ENCODE measurements at regions not wholly inside any gene's neighbourhood (a gene's known extent, or its start where the extent isn't known, plus 50 kb on each side); places are given as distances from the start of the nearest gene placed in this dataset.

GRCh38 chrX:116226665-116227484 is 56.3 kb downstream of the AGTR2 start:
- no peak for DNase-seq

DNA sequence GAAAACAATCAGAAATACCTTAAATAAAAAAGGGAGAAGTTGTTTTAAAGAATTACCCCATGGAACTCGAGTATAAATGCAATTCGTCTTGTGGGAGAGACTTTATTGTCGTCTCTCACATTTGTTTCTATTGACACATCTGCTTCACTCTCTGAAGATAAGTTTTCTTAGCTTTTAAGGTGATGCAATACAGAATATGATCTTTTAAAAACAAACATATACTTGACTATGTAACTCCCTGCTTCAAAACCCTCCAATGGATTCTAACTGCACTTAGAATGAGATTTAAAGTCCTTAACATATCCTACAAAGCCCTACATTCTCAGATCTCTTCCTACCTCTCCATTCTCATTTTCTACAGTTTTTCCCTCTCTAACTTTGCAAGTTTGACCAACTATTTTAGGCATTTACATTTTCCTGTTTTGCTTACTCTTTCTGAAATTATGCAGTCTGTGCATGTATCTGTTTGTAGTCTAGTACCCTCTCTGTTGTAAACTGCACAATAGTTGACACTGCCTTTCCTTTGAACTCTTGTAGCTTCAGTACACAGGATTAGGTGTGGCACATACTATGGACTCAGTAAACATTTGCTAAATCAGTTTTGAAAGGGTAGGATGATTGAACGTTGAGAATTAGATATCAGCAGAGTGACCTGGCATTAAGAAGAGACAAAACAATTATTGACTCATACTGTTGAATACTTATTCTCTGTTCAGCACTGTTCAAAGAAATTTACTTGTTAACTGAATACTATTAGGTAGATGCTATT is 59.8 kb downstream of the AGTR2 start:
- DNase-seq, result no peak

GRCh38 chrX:116232833-116233232 is 62.3 kb downstream of the AGTR2 start:
- no peak for DNase-seq

GRCh38 chrX:116236666-116237065 is 66.1 kb downstream of the AGTR2 start:
- no peak for DNase-seq

GRCh38 chrX:116238093-116238492 is 67.5 kb downstream of the AGTR2 start:
- DNase-seq, result no peak

DNA sequence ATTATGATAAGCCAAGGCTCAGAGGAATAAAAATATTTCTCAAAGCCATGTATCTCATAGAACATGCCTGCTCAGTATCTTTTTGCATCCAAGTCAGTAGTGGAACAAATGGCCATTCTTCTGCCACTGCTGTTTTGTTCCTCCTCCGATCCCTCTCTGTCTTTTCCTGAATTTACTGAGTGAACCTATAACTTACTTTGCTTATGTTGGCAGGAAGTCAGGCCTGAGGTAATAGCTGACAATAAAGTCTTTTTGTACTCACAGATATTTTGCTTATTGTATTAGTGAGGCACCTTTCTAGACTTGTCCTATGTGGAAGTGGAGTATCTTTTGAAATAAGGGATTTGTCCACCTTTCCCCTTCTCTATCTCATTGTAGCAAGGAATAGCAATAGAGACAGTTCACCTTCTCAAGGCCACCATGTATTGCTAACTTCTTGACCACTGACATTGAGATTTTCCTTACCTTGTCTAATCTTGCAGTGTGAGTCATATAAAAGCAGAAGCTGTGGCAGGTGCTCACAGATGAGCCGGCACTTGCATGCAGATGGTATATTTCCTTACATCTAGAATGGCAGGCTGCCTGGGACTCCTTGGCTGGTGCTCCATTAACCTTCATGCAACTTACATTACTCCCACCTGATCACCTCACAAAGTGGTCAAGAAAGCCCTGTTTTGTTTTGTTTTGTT is 68.2 kb downstream of the AGTR2 start:
- no peak for DNase-seq

DNA sequence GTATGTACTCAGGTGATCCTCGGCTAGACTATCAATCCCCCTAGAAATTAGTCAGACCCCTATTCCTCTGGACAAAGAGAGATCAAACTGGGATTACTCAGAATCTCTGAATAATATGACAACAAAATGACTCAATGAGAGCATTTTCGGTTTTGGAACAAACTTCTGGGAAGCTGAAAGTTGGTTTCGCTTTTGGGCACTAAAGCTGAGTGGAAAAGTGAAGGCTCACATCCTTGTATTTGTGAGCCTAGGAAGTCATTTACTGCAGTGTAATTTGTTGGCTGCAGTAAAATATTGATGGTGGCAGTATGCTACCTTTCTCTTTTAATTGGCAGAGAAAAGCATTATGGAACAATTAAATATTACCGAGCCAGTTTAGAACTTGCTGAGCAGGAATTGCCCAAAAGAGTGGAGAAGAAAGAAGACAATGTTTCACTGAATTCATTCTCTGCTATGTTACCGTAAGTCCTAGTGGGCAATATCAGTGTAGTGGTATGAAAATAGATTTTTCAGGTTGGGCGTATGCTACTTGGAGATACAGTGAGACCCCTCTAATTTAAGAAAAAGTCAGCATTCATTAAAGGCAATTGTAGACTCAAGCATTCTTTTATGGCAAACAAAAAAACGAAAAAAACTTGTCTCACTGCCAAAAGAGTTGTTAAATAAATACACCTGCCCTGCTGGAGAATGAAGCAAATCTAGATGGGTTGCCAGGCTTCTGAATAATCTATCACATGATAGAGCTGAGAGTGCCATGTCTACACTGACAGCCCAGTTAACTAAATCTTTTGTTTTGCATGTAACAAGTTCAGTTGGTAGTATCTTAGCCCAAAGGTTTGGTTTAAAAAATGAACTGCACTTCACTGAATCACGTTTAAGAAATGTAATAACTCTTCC is 69.6 kb downstream of the AGTR2 start:
- peak; percentile 5 to 79 (median 40) for DNase-seq

DNA sequence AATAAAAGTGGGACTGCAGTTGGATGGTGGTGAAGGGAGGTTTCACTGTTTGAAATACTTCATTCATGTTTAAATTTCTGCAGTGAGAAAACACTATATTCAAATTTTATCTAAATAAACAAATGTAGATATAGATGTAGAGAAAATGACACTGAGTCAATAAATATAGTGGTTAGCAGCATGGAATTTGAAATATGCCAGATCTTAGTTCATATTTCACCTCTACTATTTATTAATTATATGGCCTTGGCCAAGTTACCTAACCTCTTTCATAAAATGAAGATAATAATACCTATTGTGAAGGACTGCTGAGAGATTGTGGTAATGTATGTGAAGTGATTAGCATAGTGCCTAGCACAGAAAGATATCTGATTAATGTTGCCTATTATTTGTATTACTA is 70.5 kb downstream of the AGTR2 start:
- DNase-seq, result no peak

DNA sequence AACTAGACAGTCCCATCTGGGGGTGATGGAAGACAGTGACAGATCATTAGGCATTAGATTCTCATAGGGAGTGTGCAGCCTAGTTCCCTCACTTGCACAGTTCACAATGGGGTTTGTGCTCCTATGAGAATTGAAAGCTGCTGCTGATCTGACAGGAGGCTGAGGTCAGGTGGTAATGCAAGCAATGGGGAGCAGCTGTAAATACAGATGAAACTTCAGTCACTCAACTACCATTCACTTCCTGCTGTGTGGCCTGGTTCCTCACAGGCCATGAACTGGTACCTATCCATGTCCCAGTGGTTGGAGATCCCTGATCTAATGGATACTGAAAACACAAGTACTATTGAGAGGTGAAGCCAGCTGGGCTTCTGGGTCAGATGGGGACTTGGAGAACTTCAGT is 72.5 kb downstream of the AGTR2 start:
- no peak for DNase-seq

- no peak for DNase-seq
Observed at GRCh38 chrX:116246261-116246660, 75.7 kb downstream of the AGTR2 start.

GRCh38 chrX:116267511-116268040 is 97.0 kb downstream of the AGTR2 start:
- DNase-seq, result no peak

- no peak for DNase-seq
Observed at GRCh38 chrX:116272322-116272721, 101.8 kb downstream of the AGTR2 start.

DNA sequence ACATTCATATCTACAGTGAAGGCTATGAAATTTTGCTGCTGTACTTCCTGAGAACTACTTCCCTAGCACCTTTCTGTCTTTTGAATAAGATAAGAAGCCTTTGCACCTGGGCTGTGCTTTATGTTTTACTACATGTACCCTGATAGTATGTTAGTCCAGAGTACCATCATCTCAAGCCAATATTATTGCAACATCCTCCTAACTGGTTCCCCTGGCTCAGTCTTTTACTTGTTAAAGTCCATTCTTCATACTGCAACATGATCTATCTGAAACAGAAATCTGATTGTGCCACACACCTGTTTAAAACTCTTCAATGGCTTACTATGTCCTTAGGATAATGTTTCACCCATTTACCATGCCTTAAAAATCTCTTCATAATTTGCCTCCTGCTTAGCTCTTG is 102.3 kb downstream of the AGTR2 start:
- DNase-seq, result no peak

DNA sequence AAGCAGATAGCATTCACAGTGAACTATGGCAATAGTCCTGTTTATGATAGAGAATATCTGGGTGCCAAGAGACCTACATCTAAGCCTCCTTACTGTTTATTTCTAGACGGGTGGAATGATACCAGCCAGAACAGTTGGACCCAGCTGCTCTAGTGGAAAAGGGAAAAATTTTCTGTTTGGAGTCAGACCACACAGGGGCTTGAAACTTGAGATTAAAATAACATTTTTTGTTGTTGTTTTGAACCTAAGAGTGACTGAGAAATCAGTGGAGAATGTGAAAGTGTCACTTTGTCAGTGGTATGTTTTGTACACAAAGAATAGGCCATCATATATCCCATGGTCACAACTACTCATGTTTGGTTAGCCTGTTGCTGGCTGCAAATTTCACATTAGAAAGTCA is 105.7 kb downstream of the AGTR2 start:
- no peak for DNase-seq

DNA sequence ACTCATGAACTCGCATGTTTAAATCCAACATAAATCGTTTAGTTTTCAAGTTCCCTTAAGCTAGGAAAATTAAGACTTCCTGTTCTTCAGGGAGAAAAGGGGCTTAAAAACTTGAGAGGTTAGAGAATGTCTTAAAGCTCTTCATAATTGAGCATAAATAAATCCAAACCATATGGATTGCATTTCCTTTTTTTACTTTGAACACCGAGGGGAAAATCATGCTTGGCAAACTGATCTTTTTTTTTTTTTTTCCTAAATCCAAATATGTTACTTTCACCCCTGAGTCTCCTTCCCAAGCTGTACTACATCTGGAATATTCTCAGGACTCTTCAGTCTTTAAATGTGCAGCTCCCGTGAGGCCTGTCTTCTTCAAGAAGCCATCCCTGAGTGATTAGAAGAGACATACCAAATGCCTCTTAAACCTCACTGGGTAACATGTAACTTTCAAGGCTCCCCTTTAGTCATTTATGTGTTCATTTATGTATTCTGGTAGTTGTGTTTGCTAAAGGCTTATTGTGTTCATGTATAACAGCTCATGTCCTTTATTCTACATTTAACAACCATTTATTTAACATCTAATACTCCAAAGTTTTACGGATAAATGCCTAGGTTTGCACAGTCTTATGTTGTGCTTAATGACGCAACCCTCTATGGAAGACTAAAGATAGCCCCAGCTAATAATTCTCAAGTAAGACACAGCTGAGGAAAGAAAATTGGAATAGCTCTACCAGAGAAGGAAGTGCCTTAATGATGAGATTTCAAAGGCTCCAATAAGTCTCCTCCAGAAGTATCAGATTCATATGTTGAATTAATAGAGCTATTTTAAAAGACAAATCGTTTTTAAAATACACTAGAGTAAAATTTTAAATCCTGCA is 107.0 kb downstream of the AGTR2 start:
- no peak for DNase-seq

DNA sequence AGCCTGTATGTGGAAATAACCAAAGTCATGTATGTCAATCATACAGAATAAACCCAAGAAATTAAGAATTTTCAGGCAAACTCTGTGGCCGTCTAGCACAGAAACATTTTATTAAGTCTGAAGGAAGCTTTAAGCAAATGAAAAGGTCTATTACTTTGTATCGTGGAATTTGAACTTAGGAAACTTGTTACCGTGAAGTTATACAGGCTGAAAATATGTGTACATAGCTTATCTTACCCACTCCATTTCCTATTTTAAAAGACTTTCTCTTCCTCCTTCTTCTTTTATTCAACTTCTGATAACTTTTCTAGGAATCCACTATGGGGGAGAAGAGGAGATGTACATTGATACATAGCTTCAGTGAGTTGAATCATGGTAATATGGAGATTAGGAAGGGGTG is 108.3 kb downstream of the AGTR2 start:
- DNase-seq, result no peak

- DNase-seq, result no peak
Observed at GRCh38 chrX:116281106-116281505, 110.6 kb downstream of the AGTR2 start.

DNA sequence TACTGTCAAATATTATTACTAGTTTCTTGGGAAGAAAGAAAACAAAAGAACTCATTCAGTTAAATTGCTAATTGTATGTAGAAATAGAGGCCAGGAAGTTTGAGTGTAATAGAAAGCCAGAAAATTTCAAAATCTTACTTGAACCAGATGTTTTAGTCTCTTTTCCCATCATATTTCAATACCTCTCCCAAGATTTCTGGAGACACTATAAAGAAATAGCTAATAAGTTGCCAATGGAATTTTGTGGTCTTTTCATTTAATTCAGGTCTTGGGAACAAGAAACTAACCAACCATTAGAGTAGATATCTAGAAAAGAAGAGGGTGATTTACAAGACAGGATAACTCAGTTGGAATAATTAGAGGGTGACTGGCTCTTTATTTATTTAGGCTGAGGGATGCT is 112.2 kb downstream of the AGTR2 start:
- no peak for DNase-seq

GRCh38 chrX:116284400-116284799 is 113.9 kb downstream of the AGTR2 start:
- peak in 1 of 3 experiments; percentile 29 for DNase-seq

DNA sequence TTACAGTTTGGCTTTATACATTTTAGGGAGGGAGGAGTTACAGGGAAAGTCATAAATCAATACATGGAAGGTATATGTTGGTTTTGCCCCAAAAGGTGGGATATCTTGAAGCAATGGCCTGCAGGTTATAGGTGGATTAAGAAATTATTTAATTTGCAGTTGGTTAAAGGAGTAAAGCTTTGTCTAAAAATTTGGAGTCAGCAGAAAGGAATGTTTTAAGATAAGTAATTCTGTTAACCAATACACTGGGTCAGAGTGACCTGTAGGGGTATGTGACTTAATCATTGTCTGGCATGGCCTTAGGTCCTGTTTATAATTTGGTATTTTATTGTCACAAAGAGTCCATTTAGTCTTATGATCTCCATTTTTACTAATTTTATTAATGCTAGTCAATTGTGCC is 115.0 kb downstream of the AGTR2 start:
- no peak for DNase-seq

- DNase-seq, result no peak
Observed at GRCh38 chrX:116289592-116289991, 119.0 kb downstream of the AGTR2 start.
